HepG2 (cell line): ENCODE measurements at regions not wholly inside any gene's neighbourhood (a gene's known extent, or its start where the extent isn't known, plus 50 kb on each side); places are given as distances from the start of the nearest gene placed in this dataset.

ENCODE experiments used
- ATAC-seq: fragments of 200-7000 bp; cut with Tn5 transposase; 3 replicates; pipeline ENCODE4 v1.9.1; 2020; ENCODE audit warnings: mild to moderate bottlenecking, moderate library complexity
- BruUV-seq: library from RNA; stranded (reverse); fragments of 400-500 nt; replicated peaks from 2 replicates; lab custom pipeline; 2021; lab: Mats Ljungman, UMichigan
- CTCF ChIA-PET: fragments of 300-600 bp; formaldehyde crosslinking; extraction: SDS; loops from one replicate; lab custom pipeline; 2021; ENCODE audit warnings: low total read pairs, inconsistent platforms, low intra/inter-chr PET ratio; lab: Yijun Ruan, JAX
- POLR2A ChIA-PET: fragments of 350-600 bp; sonication (Branson Sonifier 250); formaldehyde crosslinking; loops from one replicate; lab custom pipeline; 2020; ENCODE audit warnings: antibody characterized with exemption, inconsistent platforms; lab: Yijun Ruan, JAX
- DNase-seq: peaks from one replicate; pipeline ENCODE4 v3.0.0-alpha.2; 2015; ENCODE audit warnings: low spot score
- FAIRE-seq: peaks from 3 replicates; lab custom pipeline; 2011; peaks lifted over from hg19 to GRCh38; lab: Jason Lieb, UNC
- H2AFZ ChIP-seq: one replicate; pipeline ENCODE4 v1.6.1; 2011; ENCODE audit warnings: low read length, inconsistent platforms
- H3K27ac ChIP-seq: fragments of 300-600 bp; 3 replicates; pipeline ENCODE4 v1.8.0; 2011; ENCODE audit warnings: mixed run types, mild to moderate bottlenecking, mixed read lengths, low read length, inconsistent platforms; ENCODE audit not compliant: insufficient read depth; ENCODE audit errors: extremely low read length
- H3K27me3 ChIP-seq, 2 experiments: fragments of 200-600 bp in 1 of 2; 2 replicates in 1 of 2; 3 replicates in 1 of 2; pipeline versions ENCODE4 v1.6.0 to v1.8.0; 2011; ENCODE audit warnings: low read length in 2 of 2, mild to moderate bottlenecking in 2 of 2, moderate library complexity in 2 of 2, inconsistent platforms in 1 of 2; ENCODE audit not compliant: insufficient read depth in 2 of 2, control insufficient read depth in 1 of 2
- H3K36me3 ChIP-seq, 2 experiments: fragments of 200-600 bp in 1 of 2; replicated peaks in 1 of 2; 2 replicates in 1 of 2; 3 replicates in 1 of 2; pipeline versions ENCODE4 v1.5.1 to v1.8.0; 2011; ENCODE audit warnings: low read length in 2 of 2, inconsistent platforms in 1 of 2; ENCODE audit not compliant: insufficient read depth in 2 of 2, control insufficient read depth in 1 of 2
- H3K4me1 ChIP-seq: 2 replicates; pipeline ENCODE4 v1.5.1; 2012; ENCODE audit warnings: low read length, inconsistent platforms; ENCODE audit not compliant: insufficient read depth
- H3K4me2 ChIP-seq: 2 replicates; pipeline ENCODE4 v1.6.0; 2011; ENCODE audit warnings: low read depth, low read length, inconsistent platforms
- H3K4me3 ChIP-seq, 3 experiments: fragments of 200-600 bp in 1 of 3; sonication (generic), shearing (Covaris generic) in 1 of 3; replicated peaks in 1 of 3; 2 replicates each; pipeline ENCODE4 v1.5.1; 2011 to 2016; ENCODE audit warnings: low read length in 3 of 3, inconsistent platforms in 2 of 3, low read depth in 2 of 3, mild to moderate bottlenecking in 2 of 3, control low read depth in 1 of 3, mixed read lengths in 1 of 3; ENCODE audit not compliant: insufficient read depth in 1 of 3
- H3K79me2 ChIP-seq: one replicate; pipeline ENCODE4 v1.6.1; 2011; ENCODE audit warnings: low read length, inconsistent platforms; ENCODE audit not compliant: insufficient read depth
- H3K9ac ChIP-seq: 2 replicates; pipeline ENCODE4 v1.6.0; 2011; ENCODE audit warnings: mild to moderate bottlenecking, low read depth, low read length, inconsistent platforms; ENCODE audit not compliant: insufficient read depth
- H3K9me3 ChIP-seq: 2 replicates; pipeline ENCODE4 v1.5.1; 2012; ENCODE audit warnings: mild to moderate bottlenecking, low read length
- H4K20me1 ChIP-seq: 2 replicates; pipeline ENCODE4 v1.6.0; 2011; ENCODE audit warnings: inconsistent platforms, mild to moderate bottlenecking, low read length, moderate library complexity; ENCODE audit not compliant: insufficient read depth
- ATF7 ChIP-seq, 2 experiments: fragments of 450-650 bp in 1 of 2; sonication (generic) in 1 of 2; formaldehyde crosslinking in 1 of 2; IDR thresholded peaks; 2 replicates each; pipeline versions ENCODE4 v1.4.0 to v1.6.1; 2016 to 2020; ENCODE audit warnings: antibody characterized with exemption in 1 of 2, mild to moderate bottlenecking in 1 of 2, missing genetic modification reagents in 1 of 2
- CEBPB ChIP-seq: IDR thresholded peaks from 2 replicates; pipeline ENCODE4 v1.6.1; 2011; ENCODE audit warnings: low read depth, low read length, improper control_type of control experiment, borderline replicate concordance
- FOXK1 ChIP-seq: sonication (generic); formaldehyde crosslinking; IDR thresholded peaks from 2 replicates; pipeline ENCODE4 v1.4.0; 2020; ENCODE audit warnings: low read depth, missing genetic modification reagents, borderline replicate concordance
- KDM3A ChIP-seq: IDR thresholded peaks from 2 replicates; pipeline ENCODE4 v1.6.1; 2018; ENCODE audit warnings: low read depth, missing compliant biosample characterization
- SMC3 ChIP-seq: IDR thresholded peaks from 2 replicates; pipeline ENCODE4 v1.6.1; 2011; ENCODE audit warnings: low read length, improper control_type of control experiment
- SNAPC2 ChIP-seq: sonication (generic); formaldehyde crosslinking; IDR thresholded peaks from 2 replicates; pipeline ENCODE4 v1.8.1; 2022; ENCODE audit warnings: mild to moderate bottlenecking, missing genetic modification reagents
- TSC22D2 ChIP-seq: sonication (generic); formaldehyde crosslinking; IDR thresholded peaks from 2 replicates; pipeline ENCODE4 v1.5.1; 2020; ENCODE audit warnings: missing genetic modification reagents, mild to moderate bottlenecking, borderline replicate concordance
- XBP1 ChIP-seq: sonication (generic); formaldehyde crosslinking; IDR thresholded peaks from 2 replicates; pipeline ENCODE4 v1.5.0; 2020; ENCODE audit warnings: missing genetic modification reagents
- ZBED4 ChIP-seq: sonication (generic); formaldehyde crosslinking; IDR thresholded peaks from 2 replicates; pipeline ENCODE4 v1.4.0; 2020; ENCODE audit warnings: missing genetic modification reagents, borderline replicate concordance
- ZNF337 ChIP-seq: sonication (generic); formaldehyde crosslinking; IDR thresholded peaks from 2 replicates; pipeline ENCODE4 v1.5.1; 2020; ENCODE audit warnings: missing genetic modification reagents, low read depth, mild to moderate bottlenecking, borderline replicate concordance
- WGBS: methylation state at CpG from one replicate; pipeline ENCODE4 v1.1.6; 2017; ENCODE audit warnings: low lambda C conversion rate; 5-methylcytosine and 5-hydroxymethylcytosine counted together
- in situ Hi-C: cut with HindIII; loops from 2 replicates; pipeline ENCODE4 v1.10.0; 2017; ENCODE audit warnings: low pct_unique_long_range_greater_than_20kb; ENCODE audit not compliant: extremely low pct_ligation_motif_present
- intact Hi-C: fragments of 100-400 bp; cut with micrococcal nuclease; formaldehyde crosslinking; loops from one replicate; pipeline ENCODE4 v1.10.0; 2022; ENCODE audit not compliant: unreplicated experiment

DNA sequence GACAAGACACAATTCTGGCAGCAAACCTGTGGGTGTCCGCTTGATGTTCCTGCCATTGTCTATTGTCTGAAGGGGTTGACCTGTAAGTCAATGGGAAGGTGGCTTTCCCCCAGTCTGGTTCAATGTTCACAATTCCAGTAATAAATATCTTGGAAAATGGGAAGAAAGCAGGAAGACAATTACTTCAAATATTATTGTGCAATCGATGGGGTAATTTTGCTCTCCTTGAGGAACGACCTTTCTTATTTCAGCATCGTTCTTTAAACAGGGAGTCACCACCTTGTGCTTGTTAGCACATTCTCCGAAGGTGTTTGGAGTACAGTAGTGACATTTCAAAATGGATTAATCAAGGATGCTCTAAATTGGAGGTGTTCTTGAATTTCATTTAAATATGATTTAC lies 136.9 kb downstream of the BTBD3 start:
- H3K9me3 ChIP-seq: no peaks in the 10 kb centered on the region
- H3K27me3 ChIP-seq: no peaks in the 10 kb centered on the region
- H4K20me1 ChIP-seq: no peaks in the 10 kb centered on the region
- H3K27ac ChIP-seq: no peak overlapping the region
- ChIA-PET POLR2A (no interaction called here), CTCF (no interaction called here)
- intact Hi-C loops: no loop called here
- no peaks in the 10 kb centered on the region for H3K79me2 ChIP-seq
- BruUV-seq: no TSS peak
- ATAC-seq: no peak
- H3K36me3 ChIP-seq: no peaks in the 10 kb centered on the region
- DNase-seq: no peak
- H3K9ac ChIP-seq: no peak overlapping the region
- no peak for FAIRE-seq
- in situ Hi-C loops: no loop called here
- H3K4me1 ChIP-seq: no peaks in the 10 kb centered on the region
- H3K4me2 ChIP-seq: no peak overlapping the region
- TF ChIP-seq TSC22D2 (CRISPR knock-in tag): no peak
- no peak for TF ChIP-seq SNAPC2 (CRISPR knock-in tag)
- peak; percentile 90 for TF ChIP-seq CEBPB
- TF ChIP-seq, all 625 proteins: peak for 1
- Histone ChIP-seq H3K4me3 (no peak overlapping the region), H2AFZ (no peak overlapping the region)
- 28% methylated on average over 5 of the region's 5 CpGs for WGBS

- FAIRE-seq (no peak), DNase-seq (no peak), ATAC-seq (no peak)
- H4K20me1 ChIP-seq: no peaks in the 10 kb centered on the region
- no peak overlapping the region for H3K9ac ChIP-seq
- H3K27ac ChIP-seq: no peak overlapping the region
- no peak overlapping the region for H3K4me3 ChIP-seq
- no peaks in the 10 kb centered on the region for H3K36me3 ChIP-seq
- ChIA-PET POLR2A (no interaction called here), CTCF (no interaction called here)
- intact Hi-C loops: no loop called here
- no peak overlapping the region for H2AFZ ChIP-seq
- in situ Hi-C loops: no loop called here
- 16% methylated on average over 3 of the region's 3 CpGs for WGBS
- TF ChIP-seq KDM3A: no peak
- TF ChIP-seq ZNF337: no peak
- TF ChIP-seq XBP1 (CRISPR knock-in tag): no peak
- TF ChIP-seq ZBED4 (CRISPR knock-in tag): no peak
- no peak for TF ChIP-seq ATF7 (IDR thresholded peaks at IDR 0.05)
- TF ChIP-seq ATF7 (CRISPR knock-in tag; IDR thresholded peaks at IDR 0.05): no peak
- no peak for TF ChIP-seq SMC3
- no peak for TF ChIP-seq FOXK1 (CRISPR knock-in tag)
- H3K79me2 ChIP-seq: no peaks in the 10 kb centered on the region
- no peak overlapping the region for H3K4me2 ChIP-seq
- no peaks in the 10 kb centered on the region for H3K9me3 ChIP-seq
- no TSS peak for BruUV-seq
- H3K4me1 ChIP-seq: no peaks in the 10 kb centered on the region
- H3K27me3 ChIP-seq: no peaks in the 10 kb centered on the region
Measured at GRCh38 chr20:12055161-12055560, 137.5 kb downstream of the BTBD3 start.
